Caco-2 (cell line): ENCODE measurements at regions not wholly inside any gene's neighbourhood (a gene's known extent, or its start where the extent isn't known, plus 50 kb on each side); places are given as distances from the start of the nearest gene placed in this dataset.

Experiments used
- BruUV-seq: library from RNA; stranded (reverse); fragments of 400-500 nt; replicated peaks from 2 replicates; lab custom pipeline; 2021; lab: Mats Ljungman, UMichigan
- CTCF ChIA-PET: fragments of 300-600 bp; sonication (Branson Sonifier 250); formaldehyde crosslinking; loops from one replicate; lab custom pipeline; 2022; ENCODE audit warnings: antibody characterized with exemption; lab: Charles Lee
- POLR2A ChIA-PET: fragments of 300-600 bp; sonication (Branson Sonifier 250); formaldehyde crosslinking; loops from one replicate; lab custom pipeline; 2022; ENCODE audit warnings: antibody characterized with exemption; lab: Charles Lee
- DNase-seq, 2 experiments: peaks; one replicate each; pipeline versions ENCODE4 v3.0.0 to v3.0.0-alpha.2; 2020 to 2022
- H3K27me3 ChIP-seq: replicated peaks from 2 replicates; pipeline ENCODE4 v1.6.0; 2011; ENCODE audit warnings: low read length; ENCODE audit not compliant: control insufficient read depth, insufficient read depth
- H3K36me3 ChIP-seq: 2 replicates; pipeline ENCODE4 v1.5.1; 2011; ENCODE audit warnings: low read length; ENCODE audit not compliant: control insufficient read depth, insufficient read depth
- H3K4me1 ChIP-seq: fragments of 250-450 bp; sonication (Bioruptor Pico); 2 replicates; pipeline ENCODE4 v1.5.1; 2020; ENCODE audit warnings: mild to moderate bottlenecking
- H3K4me3 ChIP-seq: 2 replicates; pipeline ENCODE4 v1.5.1; 2011; ENCODE audit warnings: low read depth, mild to moderate bottlenecking, control low read depth, low read length
- H3K9me3 ChIP-seq: fragments of 250-450 bp; sonication (Bioruptor Pico); 2 replicates; pipeline ENCODE4 v1.5.1; 2020; ENCODE audit warnings: mild to moderate bottlenecking, moderate library complexity
- H3K27ac Mint-ChIP-seq: one replicate; pipeline ENCODE4 v1.8.0; 2022; ENCODE audit warnings: mixed read lengths; ENCODE audit not compliant: unreplicated experiment
- H3K27me3 Mint-ChIP-seq: one replicate; pipeline ENCODE4 v1.8.0; 2022; ENCODE audit warnings: mixed read lengths; ENCODE audit not compliant: insufficient read depth, unreplicated experiment
- H3K36me3 Mint-ChIP-seq: one replicate; pipeline ENCODE4 v1.8.0; 2022; ENCODE audit warnings: mild to moderate bottlenecking, mixed read lengths; ENCODE audit not compliant: insufficient read depth, unreplicated experiment
- H3K4me1 Mint-ChIP-seq: one replicate; pipeline ENCODE4 v1.8.0; 2022; ENCODE audit warnings: low read depth, mixed read lengths; ENCODE audit not compliant: unreplicated experiment
- H3K4me3 Mint-ChIP-seq: one replicate; pipeline ENCODE4 v1.8.0; 2022; ENCODE audit warnings: mild to moderate bottlenecking, moderate library complexity, mixed read lengths; ENCODE audit not compliant: unreplicated experiment
- H3K9me3 Mint-ChIP-seq: one replicate; pipeline ENCODE4 v1.8.0; 2022; ENCODE audit warnings: mixed read lengths; ENCODE audit not compliant: unreplicated experiment
- CTCF ChIP-seq, 2 experiments: fragments of 200-600 bp in 1 of 2; IDR thresholded peaks; 1 replicate in 1 of 2; 2 replicates in 1 of 2; pipeline versions ENCODE4 v1.5.1 to v1.8.0; 2011 to 2022; ENCODE audit warnings: antibody characterized with exemption in 1 of 2, control low read depth in 1 of 2, inconsistent platforms in 1 of 2, low read depth in 1 of 2, low read length in 1 of 2, mild to moderate bottlenecking in 1 of 2, moderate library complexity in 1 of 2; ENCODE audit not compliant: insufficient read depth in 1 of 2, severe bottlenecking in 1 of 2, unreplicated experiment in 1 of 2
- intact Hi-C: fragments of 100-400 bp; cut with micrococcal nuclease; formaldehyde crosslinking; loops from one replicate; pipeline ENCODE4 v1.10.0; 2022; ENCODE audit not compliant: unreplicated experiment

- Mint-ChIP-seq H3K4me1 (no peaks in the 10 kb centered on the region), H3K27me3 (no peaks in the 10 kb centered on the region), H3K27ac (no peak overlapping the region), H3K36me3 (no peaks in the 10 kb centered on the region), H3K4me3 (no peak overlapping the region), H3K9me3 (peaks cover 8% of the 10 kb centered on the region)
- no peak for DNase-seq
- Histone ChIP-seq H3K36me3 (no peaks in the 10 kb centered on the region), H3K27me3 (no peaks in the 10 kb centered on the region), H3K9me3 (no peaks in the 10 kb centered on the region), H3K4me3 (no peak overlapping the region), H3K4me1 (no peaks in the 10 kb centered on the region)
- BruUV-seq, result no TSS peak
- CTCF ChIA-PET, result no interaction called here
- TF ChIP-seq CTCF (IDR thresholded peaks at IDR 0.05; ENCODE audit: insufficient read depth in 1 of 2, low read depth in 1 of 2, low read length in 1 of 2, severe bottlenecking in 1 of 2, unreplicated experiment in 1 of 2), result no peak
- intact Hi-C loops, result no loop called here
- POLR2A ChIA-PET, result no interaction called here
Measured at GRCh38 chr21:18673789-18674188, 270.2 kb upstream of the TMPRSS15 start.

- DNase-seq, result no peak
- no peaks in the 10 kb centered on the region for H3K36me3 ChIP-seq
- Mint-ChIP-seq H3K4me1 (no peaks in the 10 kb centered on the region), H3K9me3 (peaks cover 14% of the 10 kb centered on the region), H3K27me3 (no peaks in the 10 kb centered on the region), H3K27ac (no peak overlapping the region), H3K36me3 (no peaks in the 10 kb centered on the region), H3K4me3 (no peak overlapping the region)
- POLR2A ChIA-PET, result no interaction called here
- H3K27me3 ChIP-seq, result no peaks in the 10 kb centered on the region
- H3K4me1 ChIP-seq, result no peaks in the 10 kb centered on the region
- no peaks in the 10 kb centered on the region for H3K9me3 ChIP-seq
- intact Hi-C loops, result no loop called here
- no TSS peak for BruUV-seq
- CTCF ChIA-PET, result no interaction called here
- TF ChIP-seq CTCF (IDR thresholded peaks at IDR 0.05; ENCODE audit: insufficient read depth in 1 of 2, low read depth in 1 of 2, low read length in 1 of 2, severe bottlenecking in 1 of 2, unreplicated experiment in 1 of 2), result no peak
- no peak overlapping the region for H3K4me3 ChIP-seq
Measured at GRCh38 chr21:18677632-18678031, 274.0 kb upstream of the TMPRSS15 start.

GRCh38 chr21:18705971-18706370 lies 302.4 kb upstream of the TMPRSS15 start:
- no peaks in the 10 kb centered on the region for H3K4me1 Mint-ChIP-seq
- DNase-seq, result no peak
- H3K36me3 Mint-ChIP-seq, result no peaks in the 10 kb centered on the region
- ChIA-PET CTCF (no interaction called here), POLR2A (no interaction called here)
- H3K27me3 Mint-ChIP-seq, result no peaks in the 10 kb centered on the region
- no peaks in the 10 kb centered on the region for H3K9me3 Mint-ChIP-seq
- Histone ChIP-seq H3K4me3 (no peak overlapping the region), H3K36me3 (no peaks in the 10 kb centered on the region), H3K27me3 (no peaks in the 10 kb centered on the region), H3K4me1 (no peaks in the 10 kb centered on the region), H3K9me3 (peaks cover 3% of the 10 kb centered on the region; the same call in 1 of the 2 replicates)
- intact Hi-C loops, result no loop called here
- TF ChIP-seq CTCF (IDR thresholded peaks at IDR 0.05; ENCODE audit: insufficient read depth in 1 of 2, low read depth in 1 of 2, low read length in 1 of 2, severe bottlenecking in 1 of 2, unreplicated experiment in 1 of 2), result no peak
- H3K4me3 Mint-ChIP-seq, result no peak overlapping the region
- H3K27ac Mint-ChIP-seq, result no peak overlapping the region
- BruUV-seq, result no TSS peak
